ENCODE measurements at regions not wholly inside any gene's neighbourhood (a gene's known extent, or its start where the extent isn't known, plus 50 kb on each side); places are given as distances from the start of the nearest gene placed in this dataset.
"Not testable (repeated sequence)": the region's sequence is repeated elsewhere in the genome, so short reads cannot be mapped to it uniquely, and the experiment has no call there.

DNA sequence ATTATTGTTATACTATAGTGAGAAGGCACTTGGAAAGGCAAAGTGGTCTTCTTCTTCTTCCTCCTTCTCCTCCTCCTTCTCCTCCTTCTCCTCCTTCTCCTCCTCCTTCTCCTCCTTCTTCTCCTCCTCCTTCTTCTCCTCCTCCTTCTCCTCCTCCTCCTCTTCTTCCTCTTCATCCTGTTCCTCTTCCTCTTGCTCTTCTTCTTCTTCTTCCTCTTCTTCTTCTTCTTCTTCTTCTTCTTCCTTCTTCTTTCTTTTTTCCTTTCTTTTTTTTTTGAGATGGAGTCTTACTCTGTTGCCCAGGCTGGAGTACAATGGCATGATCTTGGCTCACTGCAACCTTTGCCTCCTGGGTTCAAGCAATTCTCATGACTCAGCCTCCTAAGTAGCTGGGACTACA lies 225.4 kb downstream of the TTC6 start:
- H3K36me3 Mint-ChIP-seq (ENCODE audit: low read depth); H3K27me3 Mint-ChIP-seq; H3K4me1 Mint-ChIP-seq (ENCODE audit: low read depth); H3K4me3 Mint-ChIP-seq; H3K27ac Mint-ChIP-seq; H3K9me3 Mint-ChIP-seq; intact Hi-C loops (cut with micrococcal nuclease): not testable (repeated sequence)

DNA sequence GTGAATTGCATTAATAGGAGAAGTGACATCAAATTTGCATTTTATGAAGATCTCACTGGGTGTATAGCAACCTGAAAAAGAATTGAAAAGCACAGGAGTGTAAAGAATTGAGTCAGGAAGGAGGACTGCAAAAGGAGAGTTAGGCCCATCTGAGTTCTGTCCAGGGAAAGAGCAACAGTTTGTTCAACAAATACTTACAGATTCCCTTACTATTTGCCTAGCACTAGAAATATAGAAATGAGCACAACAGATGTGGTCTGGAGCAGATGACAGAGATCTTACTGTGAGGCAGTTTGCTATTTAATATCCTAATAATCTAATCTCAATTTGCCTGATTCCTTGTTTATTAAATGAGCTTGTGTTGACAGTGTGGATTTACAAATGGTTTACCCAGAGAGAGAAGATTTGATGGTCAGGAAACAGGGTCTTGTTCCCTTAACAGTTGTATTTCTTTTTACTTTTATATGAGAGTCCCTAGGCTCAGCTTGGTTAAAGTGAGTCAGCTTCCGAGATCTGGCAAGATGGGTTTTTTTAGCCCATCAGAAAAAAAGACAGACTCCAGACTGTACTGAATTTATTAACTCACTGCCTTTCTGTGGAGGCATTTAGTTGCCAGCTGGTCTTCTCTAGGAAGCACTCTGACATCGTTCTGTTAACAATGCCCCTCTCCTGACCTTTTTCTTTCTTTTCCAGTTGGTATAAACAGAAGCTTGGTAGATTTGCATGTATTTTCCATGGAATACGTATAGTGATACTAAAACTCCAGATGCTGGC lies 229.7 kb downstream of the TTC6 start:
- Mint-ChIP-seq H3K4me3 (no peak overlapping the region), H3K27ac (no peak overlapping the region), H3K9me3 (no peaks in the 10 kb centered on the region), H3K27me3 (no peaks in the 10 kb centered on the region), H3K36me3 (ENCODE audit: low read depth) (no peaks in the 10 kb centered on the region), H3K4me1 (ENCODE audit: low read depth) (no peaks in the 10 kb centered on the region)
- intact Hi-C loops (cut with micrococcal nuclease), result no loop called here

DNA sequence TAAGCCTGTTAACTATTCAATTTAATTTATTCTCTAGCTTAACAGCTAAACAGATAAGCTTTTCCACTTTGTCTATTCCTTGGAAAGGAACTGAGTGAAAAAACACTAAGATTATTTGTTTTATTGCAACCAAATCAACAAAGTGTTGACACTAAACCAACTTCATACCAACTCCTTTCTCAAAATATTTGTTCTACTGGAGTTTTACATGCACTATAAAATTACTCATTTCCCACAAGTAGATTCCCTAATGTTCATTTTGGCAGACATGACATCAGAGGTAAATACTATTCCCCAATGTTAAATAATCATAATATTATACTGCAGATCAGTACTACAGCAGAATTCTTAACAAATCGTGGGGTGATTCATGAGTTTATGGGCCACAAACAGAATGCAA lies 231.4 kb downstream of the TTC6 start:
- intact Hi-C loops (cut with micrococcal nuclease), result no loop called here
- Mint-ChIP-seq H3K27ac (no peak overlapping the region), H3K27me3 (no peaks in the 10 kb centered on the region)

DNA sequence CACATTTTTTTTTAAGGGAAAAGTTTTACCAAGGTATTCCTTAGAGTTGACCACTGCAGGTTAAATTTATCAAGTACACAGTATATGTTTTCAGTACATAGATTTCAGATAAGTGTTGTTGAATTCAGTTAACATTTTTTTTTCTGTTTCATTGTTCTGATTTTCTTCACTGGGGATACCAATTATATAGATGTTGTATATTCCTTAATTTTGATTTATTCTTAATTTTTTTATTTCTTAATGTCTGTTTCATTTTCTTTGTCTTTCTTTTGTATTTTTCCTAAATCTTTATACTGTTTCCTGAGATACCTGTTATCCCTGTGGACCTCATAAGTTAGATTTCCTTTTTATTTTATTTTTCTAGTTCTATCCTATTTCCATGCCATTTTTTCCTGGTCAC lies 234.8 kb downstream of the TTC6 start:
- peaks cover 34% of the 10 kb centered on the region for H3K9me3 Mint-ChIP-seq
- no peak overlapping the region for H3K27ac Mint-ChIP-seq
- H3K4me1 Mint-ChIP-seq (ENCODE audit: low read depth), result no peaks in the 10 kb centered on the region
- no peaks in the 10 kb centered on the region for H3K27me3 Mint-ChIP-seq
- H3K4me3 Mint-ChIP-seq, result no peak overlapping the region
- no peaks in the 10 kb centered on the region for H3K36me3 Mint-ChIP-seq (ENCODE audit: low read depth)
- intact Hi-C loops (cut with micrococcal nuclease), result no loop called here

More for the DNA sequence above, 231.4 kb downstream of the TTC6 start:
- H3K4me1 Mint-ChIP-seq (ENCODE audit: low read depth), result no peaks in the 10 kb centered on the region
- H3K9me3 Mint-ChIP-seq, result peaks cover 10% of the 10 kb centered on the region
- no peak overlapping the region for H3K4me3 Mint-ChIP-seq
- H3K36me3 Mint-ChIP-seq (ENCODE audit: low read depth), result no peaks in the 10 kb centered on the region

DNA sequence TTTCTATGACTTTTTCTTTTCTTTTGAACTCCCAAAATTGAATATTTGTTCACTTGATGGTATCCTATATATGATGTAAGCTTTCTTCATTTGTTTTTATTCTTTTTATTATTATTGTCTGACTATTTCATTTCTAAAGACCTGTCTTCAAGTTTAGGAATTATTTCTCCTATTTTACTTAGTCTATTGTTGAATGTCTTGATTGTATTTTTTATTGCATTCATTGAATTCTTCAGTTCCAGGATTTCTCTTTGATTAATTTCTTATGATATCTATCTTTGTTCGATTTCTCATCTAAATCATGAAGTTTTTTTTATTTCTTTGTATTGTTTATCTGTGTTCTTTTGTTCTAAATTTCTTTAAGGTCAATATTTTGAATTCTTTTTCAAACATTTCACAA lies 238.8 kb downstream of the TTC6 start:
- H3K36me3 Mint-ChIP-seq (ENCODE audit: low read depth), result no peaks in the 10 kb centered on the region
- H3K9me3 Mint-ChIP-seq, result peaks cover 52% of the 10 kb centered on the region
- no peaks in the 10 kb centered on the region for H3K27me3 Mint-ChIP-seq

DNA sequence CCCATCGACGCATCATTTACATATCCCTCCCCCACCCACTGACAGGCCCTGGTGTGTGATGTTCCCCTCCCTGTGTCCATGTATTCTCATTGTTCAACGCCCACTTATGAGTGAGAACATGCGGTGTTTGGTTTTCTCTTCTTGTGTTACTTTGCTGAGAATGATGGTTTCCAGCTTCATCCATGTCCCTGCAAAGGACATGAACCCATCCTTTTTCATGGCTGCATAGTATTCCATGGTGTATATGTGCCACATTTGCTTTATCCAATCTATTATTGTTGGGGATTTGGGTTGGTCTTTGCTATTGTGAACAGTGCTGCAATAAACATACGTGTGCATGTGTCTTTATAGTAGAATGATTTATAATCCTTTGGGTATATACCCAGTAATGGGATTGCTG lies 243.3 kb downstream of the TTC6 start:
- H3K27ac Mint-ChIP-seq; H3K4me3 Mint-ChIP-seq; intact Hi-C loops (cut with micrococcal nuclease); H3K27me3 Mint-ChIP-seq; H3K4me1 Mint-ChIP-seq (ENCODE audit: low read depth); H3K36me3 Mint-ChIP-seq (ENCODE audit: low read depth): not testable (repeated sequence)
- peaks cover 33% of the 10 kb centered on the region for H3K9me3 Mint-ChIP-seq

More for the DNA sequence above, 238.8 kb downstream of the TTC6 start:
- Mint-ChIP-seq H3K4me1 (ENCODE audit: low read depth) (no peaks in the 10 kb centered on the region), H3K27ac (no peak overlapping the region), H3K4me3 (no peak overlapping the region)
- intact Hi-C loops (cut with micrococcal nuclease), result no loop called here

DNA sequence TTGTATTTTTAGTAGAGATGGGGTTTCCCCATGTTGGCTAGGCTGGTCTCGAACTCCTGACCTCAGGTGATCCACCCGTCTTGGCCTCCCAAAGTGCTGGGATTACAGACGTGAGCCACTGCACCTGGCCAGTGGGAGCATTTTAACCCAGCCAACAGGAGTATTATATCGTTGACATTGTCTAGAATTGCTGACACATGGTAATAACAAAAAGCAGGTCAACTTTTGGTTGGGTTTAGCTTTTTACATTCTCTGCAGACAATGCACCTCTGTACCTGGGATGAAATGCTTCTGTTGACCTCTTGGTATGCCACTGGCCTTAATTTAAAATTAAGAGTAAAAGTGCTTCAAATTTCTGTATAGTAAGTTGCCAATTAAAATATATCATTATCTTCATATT lies 245.6 kb downstream of the TTC6 start:
- H3K36me3 Mint-ChIP-seq (ENCODE audit: low read depth), result not testable (repeated sequence)

DNA sequence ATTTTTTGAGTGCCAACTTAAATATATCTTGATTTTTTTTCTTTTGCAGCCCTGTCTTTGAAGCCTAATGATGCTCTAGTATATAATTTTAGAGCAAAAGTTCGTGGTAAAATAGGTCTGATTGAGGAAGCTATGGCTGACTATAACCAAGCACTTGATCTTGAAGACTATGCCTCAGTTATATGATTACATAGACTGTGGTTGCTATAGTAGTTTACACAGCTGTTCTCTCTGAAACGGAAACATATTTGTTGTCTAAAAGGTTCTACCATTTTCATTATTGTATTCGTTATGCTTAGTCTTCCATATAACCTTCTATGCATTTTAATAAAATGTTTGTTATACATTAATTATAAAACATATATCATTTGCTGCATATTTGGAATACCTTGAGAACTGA lies 246.7 kb downstream of the TTC6 start:
- no peaks in the 10 kb centered on the region for H3K27me3 Mint-ChIP-seq
- no peaks in the 10 kb centered on the region for H3K4me1 Mint-ChIP-seq (ENCODE audit: low read depth)
- H3K4me3 Mint-ChIP-seq, result no peak overlapping the region
- peaks cover 12% of the 10 kb centered on the region for H3K9me3 Mint-ChIP-seq
- intact Hi-C loops (cut with micrococcal nuclease), result no loop called here
- no peak overlapping the region for H3K27ac Mint-ChIP-seq
- H3K36me3 Mint-ChIP-seq (ENCODE audit: low read depth), result no peaks in the 10 kb centered on the region

More for the DNA sequence above, 245.6 kb downstream of the TTC6 start:
- H3K9me3 Mint-ChIP-seq, result peaks cover 14% of the 10 kb centered on the region
- H3K4me1 Mint-ChIP-seq (ENCODE audit: low read depth); H3K27ac Mint-ChIP-seq; intact Hi-C loops (cut with micrococcal nuclease); H3K4me3 Mint-ChIP-seq; H3K27me3 Mint-ChIP-seq: not testable (repeated sequence)

DNA sequence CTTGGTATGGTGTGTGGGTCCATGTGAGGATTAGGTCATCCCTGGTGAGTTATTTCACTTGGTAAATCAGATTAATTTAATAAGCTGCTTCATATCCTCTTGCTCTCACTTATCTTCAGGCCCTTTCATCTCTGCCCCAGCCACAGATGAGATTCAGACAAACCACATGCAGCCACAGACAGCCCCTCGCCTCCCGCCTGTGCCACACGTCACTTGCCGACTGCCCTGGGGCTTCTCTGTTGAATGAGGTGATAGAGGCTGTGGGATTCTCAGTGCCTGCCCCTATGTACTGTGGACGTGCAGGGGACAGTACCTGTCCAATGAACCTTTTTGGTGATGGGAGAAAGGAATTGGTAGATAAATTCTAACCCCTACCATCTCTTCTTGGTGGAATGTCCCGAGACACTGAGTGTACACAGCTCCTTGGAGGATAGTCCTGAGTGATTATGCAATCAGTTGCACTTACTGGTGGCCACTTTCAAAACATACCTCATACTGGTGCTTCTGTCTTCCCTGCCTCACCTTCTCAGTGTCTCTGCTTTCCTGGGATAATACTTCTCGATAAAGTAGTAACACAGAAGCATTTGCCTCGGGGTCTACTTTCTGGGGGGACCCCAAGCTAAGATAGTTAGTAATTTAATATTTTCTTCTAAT lies 248.7 kb downstream of the TTC6 start:
- no peak overlapping the region for H3K4me3 Mint-ChIP-seq
- intact Hi-C loops (cut with micrococcal nuclease), result no loop called here
- H3K36me3 Mint-ChIP-seq (ENCODE audit: low read depth), result no peaks in the 10 kb centered on the region

DNA sequence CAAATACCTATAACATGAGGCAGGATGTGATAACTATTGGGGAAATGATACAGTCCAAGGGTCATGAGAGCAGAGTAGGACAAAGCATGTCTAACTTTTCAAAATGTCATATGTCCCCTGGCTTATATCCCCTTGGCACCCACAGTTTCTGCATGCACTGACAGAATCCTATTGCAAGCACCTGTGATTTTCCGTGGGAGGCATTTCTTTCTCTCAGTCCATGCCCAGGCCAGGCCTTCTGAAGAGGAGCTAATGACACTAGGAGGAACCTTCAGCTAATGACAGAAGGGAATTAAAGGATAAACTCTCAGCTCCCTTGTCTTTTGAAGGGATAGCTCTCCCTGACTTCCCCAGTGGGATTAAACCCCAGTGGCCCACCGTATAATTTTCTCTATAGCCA lies 249.2 kb downstream of the TTC6 start:
- no peak overlapping the region for H3K4me3 Mint-ChIP-seq
- intact Hi-C loops (cut with micrococcal nuclease), result no loop called here
- no peaks in the 10 kb centered on the region for H3K27me3 Mint-ChIP-seq
- no peaks in the 10 kb centered on the region for H3K4me1 Mint-ChIP-seq (ENCODE audit: low read depth)
- H3K36me3 Mint-ChIP-seq (ENCODE audit: low read depth), result no peaks in the 10 kb centered on the region
- H3K27ac Mint-ChIP-seq, result no peak overlapping the region
- H3K9me3 Mint-ChIP-seq, result peaks cover under 1% of the 10 kb centered on the region

More for the DNA sequence above, 248.7 kb downstream of the TTC6 start:
- no peak overlapping the region for H3K27ac Mint-ChIP-seq
- H3K27me3 Mint-ChIP-seq, result no peaks in the 10 kb centered on the region
- no peaks in the 10 kb centered on the region for H3K4me1 Mint-ChIP-seq (ENCODE audit: low read depth)
- peaks cover 6% of the 10 kb centered on the region for H3K9me3 Mint-ChIP-seq

DNA sequence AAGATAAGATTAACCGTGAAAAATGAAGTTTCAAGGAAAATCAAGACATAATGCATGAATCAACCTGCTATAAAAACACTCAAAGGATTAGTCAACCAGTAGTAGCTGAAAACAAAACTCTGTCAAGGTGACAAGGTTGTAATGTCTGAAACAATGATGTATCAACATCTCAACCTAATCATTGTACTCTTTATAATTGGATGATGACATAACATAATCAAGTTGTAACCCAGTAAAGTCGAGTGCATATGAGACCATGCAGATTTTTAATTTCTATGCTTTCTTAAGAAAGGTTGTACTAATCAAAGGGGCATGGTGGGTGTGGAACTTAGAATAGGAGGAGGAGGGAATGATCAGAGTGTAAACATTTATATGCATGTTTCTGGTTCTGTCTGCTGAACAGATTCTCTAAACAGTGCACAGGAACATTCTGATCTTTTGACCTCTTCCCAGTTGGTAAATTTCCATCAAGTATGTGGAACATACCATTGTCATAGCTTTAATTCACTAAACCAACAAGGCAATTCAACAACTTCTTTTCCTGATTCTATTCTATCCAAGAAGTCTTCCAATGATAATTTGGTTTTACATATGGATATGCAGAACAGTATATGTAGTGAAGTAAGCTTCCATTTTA lies 253.7 kb downstream of the TTC6 start:
- intact Hi-C loops (cut with micrococcal nuclease), result no loop called here
- H3K9me3 Mint-ChIP-seq, result no peaks in the 10 kb centered on the region
- no peaks in the 10 kb centered on the region for H3K27me3 Mint-ChIP-seq
- H3K36me3 Mint-ChIP-seq (ENCODE audit: low read depth), result no peaks in the 10 kb centered on the region
- no peaks in the 10 kb centered on the region for H3K4me1 Mint-ChIP-seq (ENCODE audit: low read depth)
- no peak overlapping the region for H3K4me3 Mint-ChIP-seq
- no peak overlapping the region for H3K27ac Mint-ChIP-seq

DNA sequence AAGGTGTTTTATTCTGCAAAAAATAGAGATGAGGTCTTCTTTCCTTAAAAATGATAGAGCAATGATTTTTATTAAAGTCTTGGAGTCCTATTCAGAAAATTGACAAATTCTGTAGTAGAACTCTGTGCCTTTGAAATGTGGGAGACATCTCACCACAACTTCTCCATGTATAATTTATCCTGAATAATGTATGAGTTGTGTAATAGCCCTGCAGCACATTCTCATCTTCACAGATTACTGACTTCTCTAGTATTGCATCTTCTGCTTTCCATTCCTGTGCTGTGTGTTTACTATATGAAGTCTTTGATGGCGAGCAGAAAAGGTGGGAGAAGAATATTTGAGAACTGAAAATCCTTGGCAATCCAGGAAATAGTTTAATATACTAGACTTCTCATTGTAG lies 255.6 kb downstream of the TTC6 start:
- Mint-ChIP-seq H3K27ac (no peak overlapping the region), H3K9me3 (no peaks in the 10 kb centered on the region), H3K36me3 (ENCODE audit: low read depth) (no peaks in the 10 kb centered on the region), H3K4me3 (no peak overlapping the region), H3K4me1 (ENCODE audit: low read depth) (no peaks in the 10 kb centered on the region), H3K27me3 (no peaks in the 10 kb centered on the region)
- intact Hi-C loops (cut with micrococcal nuclease), result no loop called here

DNA sequence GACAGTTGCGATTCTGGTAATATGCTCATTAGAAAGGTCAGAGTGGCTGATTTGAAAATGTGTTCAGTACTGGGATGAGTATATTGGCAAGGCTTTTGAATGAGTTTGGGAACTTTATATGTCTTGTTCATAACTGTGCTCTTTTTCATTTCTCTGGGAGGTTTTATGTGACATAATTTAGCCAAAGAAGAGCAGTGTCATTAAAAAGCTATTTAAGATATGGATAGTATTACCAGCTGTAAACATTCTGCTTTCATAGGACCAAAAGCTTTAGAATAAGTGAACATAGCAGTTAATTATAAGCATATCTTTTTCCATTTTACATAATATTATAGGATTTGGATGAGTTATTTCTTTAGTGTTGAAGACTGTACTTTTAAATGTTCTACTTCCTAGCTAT lies 260.4 kb downstream of the TTC6 start:
- H3K36me3 Mint-ChIP-seq (ENCODE audit: low read depth), result no peaks in the 10 kb centered on the region
- no peaks in the 10 kb centered on the region for H3K9me3 Mint-ChIP-seq
- no peaks in the 10 kb centered on the region for H3K27me3 Mint-ChIP-seq
- H3K4me3 Mint-ChIP-seq, result no peak overlapping the region
- H3K4me1 Mint-ChIP-seq (ENCODE audit: low read depth), result no peaks in the 10 kb centered on the region
- H3K27ac Mint-ChIP-seq, result no peak overlapping the region
- intact Hi-C loops (cut with micrococcal nuclease), result no loop called here

DNA sequence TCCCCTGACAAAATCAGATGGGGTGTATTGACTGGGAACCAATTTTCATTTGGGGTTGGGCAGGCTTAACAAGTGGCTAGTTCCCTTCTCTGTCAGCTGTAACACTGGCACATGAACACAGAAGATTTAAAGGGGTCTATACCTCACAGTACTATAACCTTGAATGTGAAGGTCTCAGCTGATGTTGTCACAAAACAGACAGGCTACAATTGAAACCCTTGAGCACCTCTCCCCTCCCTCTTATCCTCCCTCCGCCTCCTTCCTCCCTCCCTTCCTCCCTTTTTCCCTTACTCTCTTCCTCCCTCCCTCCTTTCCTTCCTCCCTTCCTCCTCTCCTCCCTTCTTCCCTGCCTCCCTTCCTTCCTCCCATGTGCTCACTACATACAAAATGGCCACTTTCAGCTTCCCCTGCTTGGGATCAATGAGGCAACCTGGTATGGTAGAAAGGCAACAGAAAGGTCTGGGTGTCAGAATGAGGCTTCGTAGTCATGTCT lies 262.4 kb downstream of the TTC6 start:
- no peaks in the 10 kb centered on the region for H3K36me3 Mint-ChIP-seq (ENCODE audit: low read depth)
- no peak overlapping the region for H3K4me3 Mint-ChIP-seq
- H3K9me3 Mint-ChIP-seq, result no peaks in the 10 kb centered on the region
- intact Hi-C loops (cut with micrococcal nuclease), result no loop called here
- no peaks in the 10 kb centered on the region for H3K27me3 Mint-ChIP-seq
- H3K4me1 Mint-ChIP-seq (ENCODE audit: low read depth), result no peaks in the 10 kb centered on the region
- H3K27ac Mint-ChIP-seq, result no peak overlapping the region
